CD4-positive, alpha-beta memory T cell (primary cell): ENCODE measurements at regions not wholly inside any gene's neighbourhood (a gene's known extent, or its start where the extent isn't known, plus 50 kb on each side); places are given as distances from the start of the nearest gene placed in this dataset.
"Not testable (repeated sequence)": the region's sequence is repeated elsewhere in the genome, so short reads cannot be mapped to it uniquely, and the experiment has no call there.

Experiments used
- CTCF ChIA-PET: fragments of 350-600 bp; sonication (Branson Sonifier 250); formaldehyde crosslinking; loops from one replicate; lab custom pipeline; 2021; ENCODE audit warnings: inconsistent platforms; ENCODE audit not compliant: partially characterized antibody; lab: Charles Lee
- POLR2A ChIA-PET: fragments of 350-600 bp; sonication (Branson Sonifier 250); formaldehyde crosslinking; loops from one replicate; lab custom pipeline; 2021; ENCODE audit not compliant: partially characterized antibody; lab: Charles Lee
- DNase-seq, 5 donors: peaks; one replicate each; pipeline versions ENCODE4 v3.0.0 to v3.0.0-alpha.2; 2020 to 2022; ENCODE audit warnings: mixed read lengths in 1 of 5
- H3K27ac ChIP-seq: one replicate; pipeline ENCODE4 v1.7.0; 2013; ENCODE audit warnings: low read depth, low read length
- H3K27me3 ChIP-seq: 2 replicates; pipeline ENCODE4 v1.7.0; 2013; ENCODE audit warnings: mild to moderate bottlenecking, low read length, moderate library complexity; ENCODE audit not compliant: insufficient read depth
- H3K36me3 ChIP-seq: 2 replicates; pipeline ENCODE4 v1.7.0; 2013; ENCODE audit warnings: mild to moderate bottlenecking, low read length, moderate library complexity; ENCODE audit not compliant: insufficient read depth
- H3K4me1 ChIP-seq: 2 replicates; pipeline ENCODE4 v1.7.0; 2013; ENCODE audit warnings: mild to moderate bottlenecking, low read length, moderate library complexity; ENCODE audit not compliant: insufficient read depth
- H3K4me3 ChIP-seq, 2 donors: one replicate each; pipeline ENCODE4 v1.7.0; 2013; ENCODE audit warnings: low read length in 2 of 2, mild to moderate bottlenecking in 1 of 2
- H3K9me3 ChIP-seq, 2 donors: one replicate each; pipeline ENCODE4 v1.7.0; 2013; ENCODE audit warnings: low read length in 2 of 2, control low read depth in 1 of 2; ENCODE audit not compliant: control insufficient read depth in 1 of 2
- H3K27ac Mint-ChIP-seq, 7 donors: one replicate each; pipeline ENCODE4 v1.8.0; 2020 to 2021; ENCODE audit warnings: mixed read lengths in 7 of 7, mild to moderate bottlenecking in 6 of 7, inconsistent platforms in 3 of 7, moderate library complexity in 3 of 7
- H3K27me3 Mint-ChIP-seq, 2 donors: one replicate each; pipeline ENCODE4 v1.8.0; 2020 to 2021; ENCODE audit warnings: mixed read lengths in 2 of 2
- H3K36me3 Mint-ChIP-seq, 2 donors: one replicate each; pipeline ENCODE4 v1.8.0; 2020 to 2021; ENCODE audit warnings: mixed read lengths in 2 of 2, inconsistent platforms in 1 of 2, mild to moderate bottlenecking in 1 of 2
- H3K4me1 Mint-ChIP-seq, 4 donors: one replicate each; pipeline ENCODE4 v1.8.0; 2020 to 2021; ENCODE audit warnings: mixed read lengths in 4 of 4, mild to moderate bottlenecking in 1 of 4
- H3K4me3 Mint-ChIP-seq, 8 donors: one replicate each; pipeline ENCODE4 v1.8.0; 2020 to 2021; ENCODE audit warnings: mixed read lengths in 8 of 8, mild to moderate bottlenecking in 7 of 8, moderate library complexity in 6 of 8, inconsistent platforms in 3 of 8
- H3K9me3 Mint-ChIP-seq, 8 donors: one replicate each; pipeline ENCODE4 v1.8.0; 2020 to 2021; ENCODE audit warnings: mixed read lengths in 8 of 8, mild to moderate bottlenecking in 5 of 8, inconsistent platforms in 3 of 8, moderate library complexity in 1 of 8
- intact Hi-C: fragments of 100-400 bp; cut with micrococcal nuclease; formaldehyde crosslinking; loops from one replicate; pipeline ENCODE4 v1.15.1; 2023

DNA sequence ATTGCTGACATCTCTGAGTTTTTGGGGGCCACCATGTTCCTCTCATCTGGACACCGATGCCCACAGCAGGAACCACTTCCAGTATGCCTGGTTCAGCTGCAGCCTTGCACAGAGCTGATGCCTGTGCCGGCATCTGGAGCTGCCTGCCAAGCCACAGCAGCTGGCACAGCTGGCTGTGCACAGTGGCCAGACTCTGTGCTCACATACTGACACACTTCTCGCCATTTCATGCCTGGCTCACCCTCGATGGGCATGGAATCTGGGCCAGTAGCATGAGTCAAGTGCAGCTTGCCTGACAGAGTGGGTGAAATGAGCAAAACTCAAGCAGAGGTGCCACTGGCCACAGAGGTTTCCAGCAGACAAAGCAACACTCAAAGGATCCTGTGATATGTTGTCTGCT lies 863.4 kb downstream of the DNAH5 start:
- H3K4me1 ChIP-seq = no peaks in the 10 kb centered on the region
- peaks cover 0 to 8% of the 10 kb centered on the region in 2 donors for H3K9me3 ChIP-seq
- Mint-ChIP-seq H3K4me1 (no peaks in the 10 kb centered on the region), H3K4me3 (no peak overlapping the region), H3K27me3 (no peaks in the 10 kb centered on the region), H3K27ac (no peak overlapping the region), H3K9me3 (peaks cover 0 to 14% (median 5%) of the 10 kb centered on the region in 8 donors), H3K36me3 (no peaks in the 10 kb centered on the region)
- no peak overlapping the region for H3K27ac ChIP-seq
- CTCF ChIA-PET = no interaction called here
- DNase-seq = peak in 1 of 5 donors; percentile 36
- no peak overlapping the region for H3K4me3 ChIP-seq
- intact Hi-C loops = no loop called here
- POLR2A ChIA-PET = no interaction called here
- no peaks in the 10 kb centered on the region for H3K36me3 ChIP-seq
- no peaks in the 10 kb centered on the region for H3K27me3 ChIP-seq

DNA sequence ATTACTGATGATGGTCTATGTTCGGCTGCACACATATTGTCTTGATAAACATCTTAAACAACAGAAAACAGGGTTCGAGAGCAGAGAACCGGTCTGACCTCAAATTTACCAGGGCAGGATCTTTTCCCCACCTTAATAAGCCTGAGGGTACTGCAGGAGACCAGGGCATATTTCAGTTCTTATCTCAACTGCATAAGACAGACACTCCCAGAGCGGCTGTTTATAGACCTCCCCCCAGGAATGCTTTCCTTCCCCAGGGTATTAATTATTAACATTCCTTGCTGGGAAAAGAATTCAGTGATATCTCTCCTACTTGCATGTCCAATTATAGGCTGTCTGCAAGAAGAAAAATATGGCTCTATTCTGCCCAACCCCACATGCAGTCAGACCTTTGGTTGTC lies 871.6 kb downstream of the DNAH5 start:
- intact Hi-C loops, H3K36me3 Mint-ChIP-seq, CTCF ChIA-PET, H3K4me1 ChIP-seq, H3K4me1 Mint-ChIP-seq, H3K4me3 Mint-ChIP-seq, H3K4me3 ChIP-seq, H3K9me3 ChIP-seq, H3K36me3 ChIP-seq, POLR2A ChIA-PET, H3K27me3 ChIP-seq, H3K27ac ChIP-seq, H3K27ac Mint-ChIP-seq, H3K27me3 Mint-ChIP-seq, DNase-seq: not testable (repeated sequence)
- peaks cover 4 to 44% (median 30%) of the 10 kb centered on the region in 8 donors for H3K9me3 Mint-ChIP-seq

DNA sequence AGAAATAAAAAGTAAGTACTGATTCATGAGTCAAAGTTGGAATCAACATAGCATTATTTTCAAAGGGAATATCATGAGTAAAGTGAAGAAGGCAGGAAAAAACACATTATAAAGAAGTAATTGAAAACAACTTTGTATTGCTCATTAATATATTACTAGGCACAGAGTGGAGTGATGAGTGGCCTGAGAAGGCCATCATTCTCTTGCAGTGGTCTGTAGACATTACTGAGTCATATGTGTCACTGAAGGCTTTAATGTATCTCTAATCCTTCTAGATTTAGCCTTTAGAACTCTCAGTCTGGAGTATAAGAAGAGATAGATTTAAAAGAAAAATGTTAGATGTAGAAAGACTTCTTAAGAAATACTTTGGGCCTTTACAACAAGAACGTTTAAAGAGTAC lies 881.4 kb downstream of the DNAH5 start:
- no peak overlapping the region for H3K4me3 ChIP-seq
- POLR2A ChIA-PET = no interaction called here
- H3K27me3 ChIP-seq = no peaks in the 10 kb centered on the region
- CTCF ChIA-PET = no interaction called here
- no peaks in the 10 kb centered on the region for H3K4me1 ChIP-seq
- H3K27ac ChIP-seq = no peak overlapping the region
- no peak overlapping the region for H3K4me3 Mint-ChIP-seq
- H3K9me3 Mint-ChIP-seq = peaks cover 0 to 22% (median 14%) of the 10 kb centered on the region in 8 donors
- H3K27ac Mint-ChIP-seq = no peak overlapping the region
- H3K36me3 ChIP-seq = no peaks in the 10 kb centered on the region
- H3K36me3 Mint-ChIP-seq = no peaks in the 10 kb centered on the region
- H3K4me1 Mint-ChIP-seq = no peaks in the 10 kb centered on the region
- DNase-seq = no peak
- intact Hi-C loops = no loop called here
- no peaks in the 10 kb centered on the region for H3K9me3 ChIP-seq
- no peaks in the 10 kb centered on the region for H3K27me3 Mint-ChIP-seq

DNA sequence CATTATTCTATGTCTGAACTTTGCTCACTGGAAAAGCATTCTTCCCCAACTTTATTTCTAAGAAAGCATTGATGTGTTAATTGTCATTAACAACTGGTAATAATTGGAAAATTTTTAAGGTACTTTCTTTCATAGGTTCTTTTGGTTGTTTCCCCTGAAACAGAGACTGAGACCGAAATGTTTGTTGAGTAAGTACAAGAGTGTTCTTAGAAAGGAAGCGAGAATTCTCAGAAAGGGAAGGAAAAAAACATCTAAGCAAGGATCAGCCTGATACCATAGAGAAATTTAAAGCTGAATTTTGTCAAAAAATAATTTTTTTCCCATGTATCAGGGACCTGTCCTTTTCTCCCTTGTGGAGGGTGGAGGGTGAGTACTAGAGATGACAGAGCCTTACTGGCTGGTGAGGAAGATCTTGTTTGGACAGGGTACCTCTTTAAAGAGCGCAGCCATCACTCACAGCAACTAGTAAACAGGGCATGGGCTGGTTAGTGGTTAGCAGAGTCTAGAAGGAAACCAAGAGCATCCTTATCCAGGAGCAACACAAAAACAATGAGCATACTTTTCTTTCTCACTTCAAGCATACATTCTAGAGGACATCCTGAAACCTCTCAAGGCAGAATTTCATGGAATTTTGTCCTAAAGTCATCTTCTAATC lies 898.5 kb downstream of the DNAH5 start:
- ChIA-PET CTCF (no interaction called here), POLR2A (no interaction called here)
- H3K4me1 ChIP-seq = no peaks in the 10 kb centered on the region
- peaks cover 0 to 5% of the 10 kb centered on the region in 2 donors for H3K9me3 ChIP-seq
- H3K27me3 ChIP-seq = no peaks in the 10 kb centered on the region
- no peaks in the 10 kb centered on the region for H3K27me3 Mint-ChIP-seq
- H3K4me1 Mint-ChIP-seq = no peaks in the 10 kb centered on the region
- peak overlapping the region in 1 of 8 donors; percentile 49 for H3K4me3 Mint-ChIP-seq
- intact Hi-C loops = no loop called here
- no peak overlapping the region for H3K27ac Mint-ChIP-seq
- H3K36me3 ChIP-seq = no peaks in the 10 kb centered on the region
- H3K9me3 Mint-ChIP-seq = peaks cover 0 to 31% (median 17%) of the 10 kb centered on the region in 8 donors
- no peaks in the 10 kb centered on the region for H3K36me3 Mint-ChIP-seq
- DNase-seq = no peak
- no peak overlapping the region for H3K27ac ChIP-seq
- H3K4me3 ChIP-seq = no peak overlapping the region

DNA sequence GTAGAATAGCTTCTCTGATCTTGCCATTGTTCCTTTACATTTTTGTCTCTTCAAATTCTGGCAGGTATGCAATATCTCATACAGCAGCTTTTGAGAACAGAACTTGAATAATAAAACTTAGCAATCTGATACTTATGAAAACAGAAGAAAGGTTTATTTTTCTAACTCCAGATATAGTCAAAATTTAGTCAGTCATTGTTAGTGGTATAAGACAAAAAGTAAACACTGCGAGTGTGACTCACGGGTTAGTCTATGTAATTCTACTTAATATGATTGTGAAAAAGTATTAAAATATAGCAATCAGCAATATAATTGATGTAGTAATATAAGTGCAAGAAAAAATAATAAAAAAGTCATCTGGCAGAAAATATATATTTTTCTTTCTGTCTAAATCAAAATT lies 910.4 kb downstream of the DNAH5 start:
- Mint-ChIP-seq H3K4me3 (no peak overlapping the region), H3K27me3 (no peaks in the 10 kb centered on the region), H3K27ac (no peak overlapping the region), H3K4me1 (no peaks in the 10 kb centered on the region), H3K9me3 (peaks cover 0 to 16% (median 7%) of the 10 kb centered on the region in 8 donors), H3K36me3 (no peaks in the 10 kb centered on the region)
- no peak overlapping the region for H3K4me3 ChIP-seq
- no peaks in the 10 kb centered on the region for H3K4me1 ChIP-seq
- CTCF ChIA-PET = no interaction called here
- intact Hi-C loops = no loop called here
- no peak overlapping the region for H3K27ac ChIP-seq
- no peak for DNase-seq
- POLR2A ChIA-PET = no interaction called here
- no peaks in the 10 kb centered on the region for H3K36me3 ChIP-seq
- no peaks in the 10 kb centered on the region for H3K9me3 ChIP-seq
- no peaks in the 10 kb centered on the region for H3K27me3 ChIP-seq

DNA sequence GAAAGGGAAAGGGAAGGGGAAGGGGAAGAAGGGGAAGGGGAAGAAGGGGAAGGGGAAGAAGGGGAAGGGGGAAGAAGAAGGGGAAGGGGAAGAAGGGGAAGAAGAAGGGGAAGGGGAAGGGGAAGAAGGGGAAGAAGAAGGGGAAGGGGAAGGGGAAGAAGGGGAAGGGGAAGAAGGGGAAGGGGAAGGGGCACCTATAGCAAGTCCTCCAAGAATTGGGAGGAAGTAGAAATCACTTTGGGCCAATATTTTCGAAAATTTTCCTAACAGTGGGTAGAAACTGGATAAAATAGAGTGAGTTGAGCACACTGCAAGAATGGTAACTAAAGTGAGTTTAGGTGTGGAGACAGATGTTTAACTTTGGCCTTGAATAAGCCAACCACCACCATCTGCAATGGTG lies 915.3 kb downstream of the DNAH5 start:
- Mint-ChIP-seq H3K4me3 (no peak overlapping the region), H3K27ac (no peak overlapping the region), H3K9me3 (peaks cover 0 to 24% (median 9%) of the 10 kb centered on the region in 8 donors), H3K4me1 (no peaks in the 10 kb centered on the region), H3K36me3 (no peaks in the 10 kb centered on the region), H3K27me3 (no peaks in the 10 kb centered on the region)
- intact Hi-C loops = no loop called here
- Histone ChIP-seq H3K27me3 (no peaks in the 10 kb centered on the region), H3K9me3 (no peaks in the 10 kb centered on the region), H3K4me3 (no peak overlapping the region), H3K36me3 (no peaks in the 10 kb centered on the region), H3K27ac (no peak overlapping the region), H3K4me1 (no peaks in the 10 kb centered on the region)
- POLR2A ChIA-PET = no interaction called here
- no peak for DNase-seq
- CTCF ChIA-PET = no interaction called here

DNA sequence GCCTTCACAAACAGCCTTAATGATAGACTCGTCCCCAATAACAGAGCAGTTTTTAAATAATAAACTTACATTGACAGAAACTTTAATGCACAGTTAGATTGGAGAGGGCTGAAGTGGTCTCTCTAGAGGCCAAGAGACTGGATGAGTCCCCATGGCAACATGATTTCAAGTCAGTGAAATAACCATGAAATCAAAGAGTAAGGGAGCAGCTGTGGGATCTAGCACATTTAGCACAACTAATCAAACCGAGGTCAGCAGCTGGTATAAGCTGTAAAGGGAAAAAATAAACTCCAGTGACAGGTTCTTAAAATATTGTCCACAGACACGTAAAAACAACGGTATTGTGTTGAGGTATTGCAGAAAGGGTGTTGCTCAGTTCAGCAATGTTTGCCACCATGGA lies 916.6 kb downstream of the DNAH5 start:
- H3K4me3 Mint-ChIP-seq = no peak overlapping the region
- H3K27ac ChIP-seq = no peak overlapping the region
- no peak overlapping the region for H3K4me3 ChIP-seq
- no peaks in the 10 kb centered on the region for H3K9me3 ChIP-seq
- H3K27me3 ChIP-seq = no peaks in the 10 kb centered on the region
- no peaks in the 10 kb centered on the region for H3K36me3 ChIP-seq
- H3K36me3 Mint-ChIP-seq = no peaks in the 10 kb centered on the region
- no peak for DNase-seq
- peak overlapping the region in 1 of 7 donors; percentile 68 for H3K27ac Mint-ChIP-seq
- H3K9me3 Mint-ChIP-seq = peaks cover 0 to 21% (median 9%) of the 10 kb centered on the region in 8 donors
- ChIA-PET CTCF (no interaction called here), POLR2A (no interaction called here)
- H3K27me3 Mint-ChIP-seq = no peaks in the 10 kb centered on the region
- intact Hi-C loops = no loop called here
- no peaks in the 10 kb centered on the region for H3K4me1 ChIP-seq
- no peaks in the 10 kb centered on the region for H3K4me1 Mint-ChIP-seq

DNA sequence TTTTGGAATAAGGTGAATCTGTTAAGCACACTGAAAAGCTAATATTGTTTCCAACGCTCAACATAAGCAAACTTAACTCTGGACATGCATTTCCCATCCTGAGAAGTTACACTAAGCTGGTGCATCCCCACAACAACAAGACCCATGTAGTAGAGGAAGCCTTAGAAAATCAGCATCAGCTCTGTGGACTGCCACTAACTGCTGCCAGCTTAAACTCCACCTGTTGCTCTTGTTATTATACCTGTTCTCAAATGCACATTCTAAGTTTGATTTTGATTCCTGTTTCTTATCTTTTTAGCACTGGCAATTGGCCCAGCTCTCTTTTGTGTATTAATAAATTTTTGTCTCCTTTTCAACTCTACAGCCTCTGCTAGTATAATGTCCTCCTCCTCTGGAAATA lies 924.8 kb downstream of the DNAH5 start:
- no peaks in the 10 kb centered on the region for H3K4me1 Mint-ChIP-seq
- ChIA-PET CTCF (no interaction called here), POLR2A (no interaction called here)
- H3K4me3 Mint-ChIP-seq = no peak overlapping the region
- peaks cover 0 to 12% (median 5%) of the 10 kb centered on the region in 8 donors for H3K9me3 Mint-ChIP-seq
- no peak for DNase-seq
- Histone ChIP-seq H3K9me3 (no peaks in the 10 kb centered on the region), H3K27me3 (no peaks in the 10 kb centered on the region), H3K4me3 (no peak overlapping the region), H3K36me3 (no peaks in the 10 kb centered on the region), H3K4me1 (no peaks in the 10 kb centered on the region), H3K27ac (no peak overlapping the region)
- H3K36me3 Mint-ChIP-seq = no peaks in the 10 kb centered on the region
- H3K27ac Mint-ChIP-seq = no peak overlapping the region
- intact Hi-C loops = no loop called here
- no peaks in the 10 kb centered on the region for H3K27me3 Mint-ChIP-seq
